K562 (cell line): ENCODE measurements at regions not wholly inside any gene's neighbourhood (a gene's known extent, or its start where the extent isn't known, plus 50 kb on each side); places are given as distances from the start of the nearest gene placed in this dataset.

ENCODE experiments used
- ATAC-seq: fragments of 200-7000 bp; cut with Tn5 transposase; 3 replicates; pipeline ENCODE4 v1.9.1; 2020; ENCODE audit warnings: moderate library complexity
- BruUV-seq: library from RNA; stranded (reverse); fragments of 400-500 nt; replicated peaks from 2 replicates; lab custom pipeline; 2021; lab: Mats Ljungman, UMichigan
- CTCF ChIA-PET: fragments of 300-600 bp; formaldehyde crosslinking; extraction: SDS; loops from one replicate; lab custom pipeline; 2021; ENCODE audit warnings: low intra/inter-chr PET ratio; lab: Yijun Ruan, JAX
- POLR2A ChIA-PET: fragments of 300-600, 350-650 bp; sonication (Branson Sonifier 250); formaldehyde crosslinking; extraction: SDS; loops from one replicate; lab custom pipeline; 2021; ENCODE audit warnings: antibody characterized with exemption, inconsistent platforms; lab: Yijun Ruan, JAX
- DNase-seq, 4 experiments: peaks; one replicate each; pipeline versions ENCODE4 v3.0.0 to v3.0.0-alpha.2; 2011 to 2018; ENCODE audit warnings: low spot score in 3 of 4, mixed read lengths in 3 of 4; ENCODE audit errors: extremely low read depth in 1 of 4
- FAIRE-seq: peaks from 2 replicates; lab custom pipeline; 2011; peaks lifted over from hg19 to GRCh38; lab: Jason Lieb, UNC
- H2AFZ ChIP-seq: 2 replicates; pipeline ENCODE4 v1.6.0; 2011; ENCODE audit warnings: low read depth, low read length, control low read depth, inconsistent platforms
- H3K27ac ChIP-seq: fragments of 200-600 bp; 3 replicates; pipeline ENCODE4 v1.8.0; 2011; ENCODE audit warnings: low read depth, mild to moderate bottlenecking, control low read depth, inconsistent platforms, low read length, moderate library complexity, mixed read lengths; ENCODE audit errors: extremely low read depth
- H3K27me3 ChIP-seq, 2 experiments: fragments of 300-600 bp in 1 of 2; 2 replicates in 1 of 2; 3 replicates in 1 of 2; pipeline versions ENCODE4 v1.6.0 to v1.8.0; 2011; ENCODE audit warnings: inconsistent platforms in 2 of 2, low read length in 2 of 2, mild to moderate bottlenecking in 1 of 2, mixed read lengths in 1 of 2, moderate library complexity in 1 of 2; ENCODE audit not compliant: control insufficient read depth in 2 of 2, insufficient read depth in 2 of 2
- H3K36me3 ChIP-seq: fragments of 300-600 bp; 3 replicates; pipeline ENCODE4 v1.8.0; 2011; ENCODE audit warnings: mild to moderate bottlenecking, low read length, inconsistent platforms; ENCODE audit not compliant: control insufficient read depth, insufficient read depth
- H3K4me1 ChIP-seq, 2 experiments: fragments of 200-600 bp in 1 of 2; replicated peaks in 1 of 2; 2 replicates in 1 of 2; 3 replicates in 1 of 2; pipeline versions ENCODE4 v1.5.1 to v1.8.0; 2011; ENCODE audit warnings: inconsistent platforms in 2 of 2, low read length in 2 of 2, mild to moderate bottlenecking in 1 of 2, mixed read lengths in 1 of 2, moderate library complexity in 1 of 2; ENCODE audit not compliant: control insufficient read depth in 2 of 2, insufficient read depth in 2 of 2
- H3K4me2 ChIP-seq: 2 replicates; pipeline ENCODE4 v1.6.1; 2011; ENCODE audit warnings: low read length, control low read depth, inconsistent platforms, mixed read lengths; ENCODE audit not compliant: insufficient read depth
- H3K4me3 ChIP-seq: fragments of 200-600 bp; sonication (generic), shearing (Covaris generic); 2 replicates; pipeline ENCODE4 v1.5.1; 2016; ENCODE audit warnings: control low read depth, inconsistent platforms
- H3K79me2 ChIP-seq: fragments of 200-600 bp; 3 replicates; pipeline ENCODE4 v1.8.0; 2011; ENCODE audit warnings: low read length, inconsistent platforms; ENCODE audit not compliant: control insufficient read depth, insufficient read depth
- H3K9ac ChIP-seq, 2 experiments: 2 replicates each; pipeline versions ENCODE4 v1.6.0 to v1.6.1; 2011; ENCODE audit warnings: low read depth in 2 of 2, low read length in 2 of 2, control low read depth in 1 of 2, inconsistent platforms in 1 of 2, mild to moderate bottlenecking in 1 of 2, mixed read lengths in 1 of 2; ENCODE audit not compliant: insufficient read depth in 1 of 2
- H3K9me1 ChIP-seq: one replicate; pipeline ENCODE4 v1.6.0; 2011; ENCODE audit warnings: inconsistent platforms, mild to moderate bottlenecking, low read length, moderate library complexity; ENCODE audit not compliant: control insufficient read depth, insufficient read depth
- H3K9me3 ChIP-seq: replicated peaks from 2 replicates; pipeline ENCODE4 v1.5.1; 2011; ENCODE audit warnings: low read depth, low read length, inconsistent platforms; ENCODE audit not compliant: control insufficient read depth, insufficient read depth
- H4K20me1 ChIP-seq: replicated peaks from 2 replicates; pipeline ENCODE4 v1.6.1; 2011; ENCODE audit warnings: low read length, inconsistent platforms, mixed read lengths; ENCODE audit not compliant: control insufficient read depth, insufficient read depth
- GABPB1 ChIP-seq: sonication (generic); formaldehyde crosslinking; IDR thresholded peaks from 2 replicates; pipeline ENCODE4 v1.8.0; 2022; ENCODE audit warnings: mild to moderate bottlenecking, missing genetic modification reagents
- HNRNPK ChIP-seq: fragments of 200-400 bp; formaldehyde crosslinking; IDR thresholded peaks from one replicate; pipeline ENCODE4 v1.6.1; 2018; ENCODE audit warnings: mild to moderate bottlenecking, low read depth, low read length; ENCODE audit not compliant: poor library complexity, severe bottlenecking
- NFRKB ChIP-seq: fragments of 450-650 bp; IDR thresholded peaks from 2 replicates; pipeline ENCODE4 v1.6.1; 2016; ENCODE audit warnings: low read depth
- NR2C1 ChIP-seq, 2 experiments: fragments of 450-650 bp; IDR thresholded peaks; 2 replicates each; pipeline ENCODE4 v1.6.1; 2017; ENCODE audit warnings: mild to moderate bottlenecking in 2 of 2, antibody characterized with exemption in 1 of 2, inconsistent platforms in 1 of 2, missing compliant biosample characterization in 1 of 2, missing genetic modification characterization in 1 of 2
- PML ChIP-seq: IDR thresholded peaks from 2 replicates; pipeline ENCODE4 v1.6.1; 2012; ENCODE audit warnings: low read length, inconsistent platforms
- RBM17 ChIP-seq: fragments of 200-400 bp; formaldehyde crosslinking; IDR thresholded peaks from 2 replicates; pipeline ENCODE4 v1.6.1; 2017; ENCODE audit warnings: low read depth, mild to moderate bottlenecking, low read length, borderline replicate concordance
- ZNF589 ChIP-seq: fragments of 200-800 bp; sonication (Bioruptor generic); IDR thresholded peaks from 2 replicates; pipeline ENCODE4 v1.6.1; 2016; ENCODE audit warnings: low read depth, missing genetic modification characterization, missing compliant biosample characterization
- ZSCAN32 ChIP-seq: fragments of 450-650 bp; formaldehyde crosslinking; IDR thresholded peaks from 2 replicates; pipeline ENCODE4 v1.4.0; 2020; ENCODE audit warnings: mild to moderate bottlenecking, moderate library complexity
- WGBS: fragments of 100-300 bp; shearing (Covaris generic); methylation state at CpG from one replicate; pipeline ENCODE4 v1.1.6; 2016; ENCODE audit warnings: low coverage, mixed read lengths; ENCODE audit not compliant: insufficient coverage; ENCODE audit errors: missing lambda C conversion rate; 5-methylcytosine and 5-hydroxymethylcytosine counted together
- in situ Hi-C: fragments of 300-500 bp; cut with MboI; formaldehyde crosslinking; loops from 4 replicates; pipeline ENCODE4 v1.15.0; 2018; ENCODE audit warnings: inconsistent platforms, mixed read lengths
- intact Hi-C: fragments of 100-400 bp; cut with micrococcal nuclease; formaldehyde crosslinking; loops from 2 replicates; pipeline ENCODE4 v1.14.2; 2022
- TF ChIP-seq, protein P1 (sequence below): fragments of 250-450 bp; sonication (Bioruptor Pico); IDR thresholded peaks from 2 replicates; pipeline ENCODE4 v1.5.0; 2021
- TF ChIP-seq, protein P2 (sequence below): fragments of 250-450 bp; sonication (Bioruptor Pico); IDR thresholded peaks from 2 replicates; pipeline ENCODE4 v1.4.0; 2020; ENCODE audit warnings: borderline replicate concordance

- H3K9me3 ChIP-seq: no peaks in the 10 kb centered on the region
- intact Hi-C loops (no loop called here), in situ Hi-C loops (no loop called here)
- H3K9ac ChIP-seq: no peak overlapping the region
- H3K79me2 ChIP-seq: no peaks in the 10 kb centered on the region
- no peaks in the 10 kb centered on the region for H3K36me3 ChIP-seq
- ChIA-PET POLR2A (no interaction called here), CTCF (no interaction called here)
- no peaks in the 10 kb centered on the region for H3K27me3 ChIP-seq
- no peak overlapping the region for H3K4me3 ChIP-seq
- FAIRE-seq: no peak
- H3K4me1 ChIP-seq: no peaks in the 10 kb centered on the region
- no peak for ATAC-seq
- H4K20me1 ChIP-seq: no peaks in the 10 kb centered on the region
- no peaks in the 10 kb centered on the region for H3K9me1 ChIP-seq
- TF ChIP-seq, protein P1, sequence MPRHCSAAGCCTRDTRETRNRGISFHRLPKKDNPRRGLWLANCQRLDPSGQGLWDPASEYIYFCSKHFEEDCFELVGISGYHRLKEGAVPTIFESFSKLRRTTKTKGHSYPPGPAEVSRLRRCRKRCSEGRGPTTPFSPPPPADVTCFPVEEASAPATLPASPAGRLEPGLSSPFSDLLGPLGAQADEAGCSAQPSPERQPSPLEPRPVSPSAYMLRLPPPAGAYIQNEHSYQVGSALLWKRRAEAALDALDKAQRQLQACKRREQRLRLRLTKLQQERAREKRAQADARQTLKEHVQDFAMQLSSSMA (CRISPR knock-in tag): no peak
- no peak for TF ChIP-seq RBM17
- DNase-seq: no peak
- BruUV-seq: no TSS peak
- no peak overlapping the region for H3K27ac ChIP-seq
- no peak overlapping the region for H2AFZ ChIP-seq
- H3K4me2 ChIP-seq: no peak overlapping the region
- WGBS: 0% methylated on average over 1 of the region's 3 CpGs
These were observed 1269.0 kb downstream of the FSTL5 start for GRCh38 chr4:160894809-160895208.

- BruUV-seq: no TSS peak
- DNase-seq: no peak
- no peak overlapping the region for H3K4me3 ChIP-seq
- no peaks in the 10 kb centered on the region for H3K9me3 ChIP-seq
- CTCF ChIA-PET: no interaction called here
- H3K27ac ChIP-seq: no peak overlapping the region
- intact Hi-C loops (no loop called here), in situ Hi-C loops (no loop called here)
- POLR2A ChIA-PET: no interaction called here
- no peak overlapping the region for H2AFZ ChIP-seq
- H3K27me3 ChIP-seq: no peaks in the 10 kb centered on the region
- no peaks in the 10 kb centered on the region for H3K4me1 ChIP-seq
- no peak for FAIRE-seq
- no peak for ATAC-seq
- no peaks in the 10 kb centered on the region for H3K36me3 ChIP-seq
- no peaks in the 10 kb centered on the region for H3K9me1 ChIP-seq
- H3K4me2 ChIP-seq: no peak overlapping the region
- H4K20me1 ChIP-seq: no peaks in the 10 kb centered on the region
- WGBS: 17% methylated on average over 1 of the region's 1 CpG
- H3K79me2 ChIP-seq: no peaks in the 10 kb centered on the region
- no peak overlapping the region for H3K9ac ChIP-seq
- TF ChIP-seq NR2C1 (IDR thresholded peaks at IDR 0.05): no peak
- TF ChIP-seq NR2C1 (tag; IDR thresholded peaks at IDR 0.05): no peak
- TF ChIP-seq, protein P2, sequence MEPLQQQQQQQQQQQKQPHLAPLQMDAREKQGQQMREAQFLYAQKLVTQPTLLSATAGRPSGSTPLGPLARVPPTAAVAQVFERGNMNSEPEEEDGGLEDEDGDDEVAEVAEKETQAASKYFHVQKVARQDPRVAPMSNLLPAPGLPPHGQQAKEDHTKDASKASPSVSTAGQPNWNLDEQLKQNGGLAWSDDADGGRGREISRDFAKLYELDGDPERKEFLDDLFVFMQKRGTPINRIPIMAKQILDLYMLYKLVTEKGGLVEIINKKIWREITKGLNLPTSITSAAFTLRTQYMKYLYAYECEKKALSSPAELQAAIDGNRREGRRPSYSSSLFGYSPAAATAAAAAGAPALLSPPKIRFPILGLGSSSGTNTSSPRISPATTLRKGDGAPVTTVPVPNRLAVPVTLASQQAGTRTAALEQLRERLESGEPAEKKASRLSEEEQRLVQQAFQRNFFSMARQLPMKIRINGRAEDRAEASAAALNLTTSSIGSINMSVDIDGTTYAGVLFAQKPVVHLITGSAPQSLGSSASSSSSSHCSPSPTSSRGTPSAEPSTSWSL (CRISPR knock-in tag): no peak
- no peak for TF ChIP-seq ZNF589
- no peak for TF ChIP-seq GABPB1
- no peak for TF ChIP-seq NFRKB
- no peak for TF ChIP-seq PML
- no peak for TF ChIP-seq HNRNPK
- no peak for TF ChIP-seq ZSCAN32 (CRISPR knock-in tag)
These were observed 1236.5 kb downstream of the FSTL5 start for GRCh38 chr4:160927311-160927710.
